GM06990 (cell line): ENCODE measurements at regions not wholly inside any gene's neighbourhood (a gene's known extent, or its start where the extent isn't known, plus 50 kb on each side); places are given as distances from the start of the nearest gene placed in this dataset.

Experiments used
- DNase-seq: peaks from one replicate; pipeline ENCODE4 v3.0.0-alpha.2; 2011; ENCODE audit not compliant: insufficient read length; ENCODE audit errors: extremely low read depth
- H3K27me3 ChIP-seq: replicated peaks from 2 replicates; pipeline ENCODE4 v1.6.0; 2011; ENCODE audit warnings: low read length; ENCODE audit not compliant: control insufficient read depth, insufficient read depth
- H3K36me3 ChIP-seq: 2 replicates; pipeline ENCODE4 v1.5.1; 2011; ENCODE audit warnings: low read length; ENCODE audit not compliant: control insufficient read depth, insufficient read depth
- H3K4me3 ChIP-seq: replicated peaks from 2 replicates; pipeline ENCODE4 v1.5.1; 2011; ENCODE audit warnings: low read depth, mild to moderate bottlenecking, control low read depth, low read length
- CTCF ChIP-seq: IDR thresholded peaks from 2 replicates; pipeline ENCODE4 v1.5.1; 2011; ENCODE audit warnings: low read length, control low read depth, mild to moderate bottlenecking, inconsistent platforms; ENCODE audit not compliant: insufficient read depth, poor library complexity, severe bottlenecking

- H3K27me3 ChIP-seq: no peaks in the 10 kb centered on the region
- DNase-seq: no peak
- TF ChIP-seq CTCF: no peak
- H3K36me3 ChIP-seq: no peaks in the 10 kb centered on the region
- H3K4me3 ChIP-seq: no peak overlapping the region
Measured at GRCh38 chr13:84405286-84405685, 523.0 kb upstream of the SLITRK1 start.

- no peak overlapping the region for H3K4me3 ChIP-seq
- H3K27me3 ChIP-seq: no peaks in the 10 kb centered on the region
- no peaks in the 10 kb centered on the region for H3K36me3 ChIP-seq
- no peak for DNase-seq
- TF ChIP-seq CTCF: no peak
Measured at GRCh38 chr13:84400706-84401105, 518.4 kb upstream of the SLITRK1 start.

- H3K4me3 ChIP-seq: no peak overlapping the region
- TF ChIP-seq CTCF: no peak
Measured at GRCh38 chr13:84399320-84400085, 517.2 kb upstream of the SLITRK1 start.

GRCh38 chr13:84393981-84394625, 511.8 kb upstream of the SLITRK1 start:
- Histone ChIP-seq H3K27me3 (no peaks in the 10 kb centered on the region), H3K4me3 (no peak overlapping the region), H3K36me3 (no peaks in the 10 kb centered on the region)
- no peak for TF ChIP-seq CTCF
- DNase-seq: no peak

More at GRCh38 chr13:84399320-84400085, 517.2 kb upstream of the SLITRK1 start:
- Histone ChIP-seq H3K36me3 (no peaks in the 10 kb centered on the region), H3K27me3 (no peaks in the 10 kb centered on the region)
- DNase-seq: no peak

GRCh38 chr13:84380866-84381265, 498.6 kb upstream of the SLITRK1 start:
- Histone ChIP-seq H3K27me3 (no peaks in the 10 kb centered on the region), H3K4me3 (no peak overlapping the region), H3K36me3 (no peaks in the 10 kb centered on the region)
- no peak for TF ChIP-seq CTCF
- DNase-seq: no peak

GRCh38 chr13:84377106-84377505, 494.8 kb upstream of the SLITRK1 start:
- no peaks in the 10 kb centered on the region for H3K36me3 ChIP-seq
- DNase-seq: no peak
- TF ChIP-seq CTCF: no peak
- H3K4me3 ChIP-seq: no peak overlapping the region
- H3K27me3 ChIP-seq: no peaks in the 10 kb centered on the region
